HEK293 (cell line): ENCODE measurements at regions not wholly inside any gene's neighbourhood (a gene's known extent, or its start where the extent isn't known, plus 50 kb on each side); places are given as distances from the start of the nearest gene placed in this dataset.

Source experiments
- CTCF ChIA-PET: fragments of 350-600 bp; formaldehyde crosslinking; extraction: SDS; loops from one replicate; lab custom pipeline; 2021; ENCODE audit warnings: antibody characterized with exemption; lab: Yijun Ruan, JAX
- POLR2A ChIA-PET: fragments of 300-600 bp; formaldehyde crosslinking; extraction: SDS; loops from one replicate; lab custom pipeline; 2020; ENCODE audit warnings: antibody characterized with exemption, inconsistent platforms; lab: Yijun Ruan, JAX
- H3K27ac ChIP-seq: fragments of 200-500 bp; sonication (Bioruptor generic); 2 replicates; pipeline ENCODE4 v1.5.1; 2014; ENCODE audit warnings: low read depth, low read length, control low read depth, inconsistent platforms; ENCODE audit errors: extremely low read depth
- H3K36me3 ChIP-seq, 2 experiments: fragments of 200-500 bp in 1 of 2; sonication (Bioruptor generic) in 1 of 2; 1 replicate in 1 of 2; 2 replicates in 1 of 2; pipeline ENCODE4 v1.5.1; 2014 to 2017; ENCODE audit warnings: inconsistent platforms in 2 of 2, low read length in 2 of 2; ENCODE audit not compliant: control insufficient read depth in 2 of 2, insufficient read depth in 1 of 2
- H3K4me1 ChIP-seq: fragments of 200-500 bp; sonication (Bioruptor generic); 2 replicates; pipeline ENCODE4 v1.5.1; 2014; ENCODE audit warnings: mild to moderate bottlenecking, low read length, inconsistent platforms; ENCODE audit not compliant: control insufficient read depth, insufficient read depth
- H3K4me3 ChIP-seq: 2 replicates; pipeline ENCODE4 v1.5.1; 2011; ENCODE audit warnings: low read depth, mild to moderate bottlenecking, control low read depth, low read length, moderate library complexity
- H3K9me3 ChIP-seq: fragments of 200-500 bp; sonication (Bioruptor generic); 2 replicates; pipeline ENCODE4 v1.5.1; 2014; ENCODE audit warnings: low read depth, low read length, inconsistent platforms; ENCODE audit not compliant: control insufficient read depth, insufficient read depth
- FEZF1 ChIP-seq: fragments of 450-650 bp; formaldehyde crosslinking; IDR thresholded peaks from 2 replicates; pipeline ENCODE4 v1.5.1; 2016; ENCODE audit warnings: missing biosample characterization, missing genetic modification characterization
- HOXC10 ChIP-seq: sonication (generic); formaldehyde crosslinking; IDR thresholded peaks from 2 replicates; pipeline ENCODE4 v1.8.1; 2023; ENCODE audit warnings: mild to moderate bottlenecking, missing genetic modification reagents
- KLF10 ChIP-seq: fragments of 450-650 bp; IDR thresholded peaks from 2 replicates; pipeline ENCODE4 v1.5.1; 2018; ENCODE audit warnings: missing biosample characterization, mild to moderate bottlenecking, missing genetic modification characterization
- MYNN ChIP-seq: fragments of 450-650 bp; formaldehyde crosslinking; IDR thresholded peaks from 2 replicates; pipeline ENCODE4 v1.5.1; 2016; ENCODE audit warnings: missing biosample characterization, missing genetic modification characterization, borderline replicate concordance
- RBAK ChIP-seq: fragments of 450-650 bp; formaldehyde crosslinking; IDR thresholded peaks from 2 replicates; pipeline ENCODE4 v1.5.1; 2016; ENCODE audit warnings: missing biosample characterization, missing genetic modification characterization
- ZBTB21 ChIP-seq: fragments of 450-650 bp; formaldehyde crosslinking; IDR thresholded peaks from 2 replicates; pipeline ENCODE4 v1.5.1; 2017; ENCODE audit warnings: missing biosample characterization, missing genetic modification characterization
- ZBTB8A ChIP-seq: fragments of 450-650 bp; formaldehyde crosslinking; IDR thresholded peaks from 2 replicates; pipeline ENCODE4 v1.5.1; 2016; ENCODE audit warnings: missing biosample characterization, missing genetic modification characterization
- ZFP3 ChIP-seq: fragments of 450-650 bp; formaldehyde crosslinking; IDR thresholded peaks from 2 replicates; pipeline ENCODE4 v1.5.1; 2016; ENCODE audit warnings: low read depth, missing biosample characterization, missing genetic modification characterization
- ZNF133 ChIP-seq: fragments of 450-650 bp; formaldehyde crosslinking; IDR thresholded peaks from 2 replicates; pipeline ENCODE4 v1.5.1; 2016; ENCODE audit warnings: missing biosample characterization, missing genetic modification characterization
- ZNF202 ChIP-seq: fragments of 450-650 bp; formaldehyde crosslinking; IDR thresholded peaks from 2 replicates; pipeline ENCODE4 v1.5.1; 2016; ENCODE audit warnings: missing biosample characterization, missing genetic modification characterization, borderline replicate concordance
- ZNF292 ChIP-seq: fragments of 450-650 bp; formaldehyde crosslinking; IDR thresholded peaks from 2 replicates; pipeline ENCODE4 v1.5.1; 2016; ENCODE audit warnings: low read depth, missing biosample characterization, missing genetic modification characterization, borderline replicate concordance
- ZNF302 ChIP-seq: fragments of 450-650 bp; formaldehyde crosslinking; IDR thresholded peaks from 2 replicates; pipeline ENCODE4 v1.5.1; 2016; ENCODE audit warnings: missing biosample characterization, missing genetic modification characterization, low read depth
- ZNF311 ChIP-seq: fragments of 450-650 bp; formaldehyde crosslinking; IDR thresholded peaks from 2 replicates; pipeline ENCODE4 v1.5.1; 2017; ENCODE audit warnings: missing biosample characterization, missing genetic modification characterization, borderline replicate concordance
- ZNF354C ChIP-seq: fragments of 450-650 bp; formaldehyde crosslinking; IDR thresholded peaks from 2 replicates; pipeline ENCODE4 v1.5.1; 2016; ENCODE audit warnings: missing biosample characterization, missing genetic modification characterization, low read depth, borderline replicate concordance
- ZNF366 ChIP-seq: fragments of 450-650 bp; formaldehyde crosslinking; conservative IDR thresholded peaks from 2 replicates; pipeline ENCODE4 v1.5.1; 2016; ENCODE audit warnings: missing biosample characterization, missing genetic modification characterization
- ZNF423 ChIP-seq: fragments of 450-650 bp; formaldehyde crosslinking; IDR thresholded peaks from 2 replicates; pipeline ENCODE4 v1.5.1; 2016; ENCODE audit warnings: missing biosample characterization, missing genetic modification characterization
- ZNF426 ChIP-seq: fragments of 450-650 bp; formaldehyde crosslinking; IDR thresholded peaks from 2 replicates; pipeline ENCODE4 v1.5.1; 2017; ENCODE audit warnings: missing biosample characterization, missing genetic modification characterization, mild to moderate bottlenecking, inconsistent platforms, moderate library complexity
- ZNF433 ChIP-seq: fragments of 450-650 bp; formaldehyde crosslinking; IDR thresholded peaks from 2 replicates; pipeline ENCODE4 v1.5.1; 2016; ENCODE audit warnings: missing biosample characterization, missing genetic modification characterization, low read depth
- ZNF510 ChIP-seq: fragments of 450-650 bp; formaldehyde crosslinking; IDR thresholded peaks from 2 replicates; pipeline ENCODE4 v1.5.1; 2018; ENCODE audit warnings: mild to moderate bottlenecking, missing genetic modification characterization, missing biosample characterization; ENCODE audit not compliant: insufficient replicate concordance
- ZNF529 ChIP-seq: fragments of 450-650 bp; formaldehyde crosslinking; IDR thresholded peaks from 2 replicates; pipeline ENCODE4 v1.5.1; 2017; ENCODE audit warnings: missing genetic modification characterization, missing biosample characterization; ENCODE audit not compliant: insufficient replicate concordance
- ZNF623 ChIP-seq: fragments of 450-650 bp; formaldehyde crosslinking; IDR thresholded peaks from 2 replicates; pipeline ENCODE4 v1.5.1; 2016; ENCODE audit warnings: missing biosample characterization, missing genetic modification characterization
- ZNF629 ChIP-seq: fragments of 450-650 bp; formaldehyde crosslinking; IDR thresholded peaks from 2 replicates; pipeline ENCODE4 v1.5.1; 2017; ENCODE audit warnings: missing biosample characterization, missing genetic modification characterization
- ZNF654 ChIP-seq: fragments of 450-650 bp; formaldehyde crosslinking; IDR thresholded peaks from 2 replicates; pipeline ENCODE4 v1.5.1; 2016; ENCODE audit warnings: low read depth, missing biosample characterization, missing genetic modification characterization
- ZNF670 ChIP-seq: fragments of 450-650 bp; formaldehyde crosslinking; IDR thresholded peaks from 2 replicates; pipeline ENCODE4 v1.5.1; 2016; ENCODE audit warnings: missing biosample characterization, missing genetic modification characterization, low read depth
- ZNF707 ChIP-seq: fragments of 450-650 bp; formaldehyde crosslinking; IDR thresholded peaks from 2 replicates; pipeline ENCODE4 v1.5.1; 2016; ENCODE audit warnings: missing biosample characterization, missing genetic modification characterization
- ZNF776 ChIP-seq: fragments of 450-650 bp; formaldehyde crosslinking; IDR thresholded peaks from 2 replicates; pipeline ENCODE4 v1.5.0; 2017; ENCODE audit warnings: missing biosample characterization, missing genetic modification characterization, borderline replicate concordance
- ZSCAN30 ChIP-seq: fragments of 450-650 bp; IDR thresholded peaks from 2 replicates; pipeline ENCODE4 v1.5.1; 2018; ENCODE audit warnings: missing biosample characterization, mild to moderate bottlenecking, missing genetic modification characterization, moderate library complexity
- TF ChIP-seq, protein P1 (sequence below): fragments of 450-650 bp; formaldehyde crosslinking; IDR thresholded peaks from 2 replicates; pipeline ENCODE4 v1.5.1; 2016; ENCODE audit warnings: missing biosample characterization, missing genetic modification characterization
- TF ChIP-seq, protein P2 (sequence below): fragments of 450-650 bp; formaldehyde crosslinking; conservative IDR thresholded peaks from 2 replicates; pipeline ENCODE4 v1.5.1; 2016; ENCODE audit warnings: low read depth, missing biosample characterization, missing genetic modification characterization
- TF ChIP-seq, protein P3 (sequence below): fragments of 450-650 bp; formaldehyde crosslinking; IDR thresholded peaks from 2 replicates; pipeline ENCODE4 v1.5.1; 2016; ENCODE audit warnings: missing biosample characterization, missing genetic modification characterization

DNA sequence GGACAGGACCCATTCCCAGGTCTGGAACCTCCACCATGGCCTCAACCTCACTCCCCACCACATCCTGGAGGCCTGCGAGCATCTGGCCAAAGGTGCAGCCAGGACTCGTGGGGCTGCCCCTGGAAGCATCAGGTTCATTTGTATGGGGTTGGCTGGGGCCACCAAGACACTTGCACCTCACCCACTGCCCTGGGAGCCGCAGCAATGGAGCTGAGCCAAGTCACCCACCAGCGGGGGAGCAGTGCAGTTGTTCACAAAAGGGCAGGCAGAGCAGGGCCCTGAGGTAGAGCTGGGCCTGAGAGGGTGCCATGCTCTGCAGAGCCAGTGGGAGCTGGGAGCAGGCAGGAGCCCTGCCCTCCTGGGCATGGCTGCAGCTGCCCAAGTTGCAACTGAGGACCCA lies 163.5 kb downstream of the FAM47A start:
- CTCF ChIA-PET: no interaction called here
- Histone ChIP-seq H3K36me3 (no peaks in the 10 kb centered on the region), H3K4me3 (no peak overlapping the region), H3K4me1 (no peaks in the 10 kb centered on the region), H3K9me3 (no peaks in the 10 kb centered on the region), H3K27ac (no peak overlapping the region)
- POLR2A ChIA-PET: no interaction called here
- TF ChIP-seq ZFP3: no peak
- TF ChIP-seq ZNF133: no peak
- TF ChIP-seq ZNF776 (tag by site-specific recombination): no peak
- TF ChIP-seq ZNF366 (tag by site-specific recombination): no peak
- no peak for TF ChIP-seq ZBTB21
- no peak for TF ChIP-seq ZNF670 (tag by site-specific recombination)
- no peak for TF ChIP-seq ZSCAN30 (tag by site-specific recombination)
- TF ChIP-seq ZNF292: no peak
- no peak for TF ChIP-seq RBAK (tag by site-specific recombination)
- TF ChIP-seq, protein P1, sequence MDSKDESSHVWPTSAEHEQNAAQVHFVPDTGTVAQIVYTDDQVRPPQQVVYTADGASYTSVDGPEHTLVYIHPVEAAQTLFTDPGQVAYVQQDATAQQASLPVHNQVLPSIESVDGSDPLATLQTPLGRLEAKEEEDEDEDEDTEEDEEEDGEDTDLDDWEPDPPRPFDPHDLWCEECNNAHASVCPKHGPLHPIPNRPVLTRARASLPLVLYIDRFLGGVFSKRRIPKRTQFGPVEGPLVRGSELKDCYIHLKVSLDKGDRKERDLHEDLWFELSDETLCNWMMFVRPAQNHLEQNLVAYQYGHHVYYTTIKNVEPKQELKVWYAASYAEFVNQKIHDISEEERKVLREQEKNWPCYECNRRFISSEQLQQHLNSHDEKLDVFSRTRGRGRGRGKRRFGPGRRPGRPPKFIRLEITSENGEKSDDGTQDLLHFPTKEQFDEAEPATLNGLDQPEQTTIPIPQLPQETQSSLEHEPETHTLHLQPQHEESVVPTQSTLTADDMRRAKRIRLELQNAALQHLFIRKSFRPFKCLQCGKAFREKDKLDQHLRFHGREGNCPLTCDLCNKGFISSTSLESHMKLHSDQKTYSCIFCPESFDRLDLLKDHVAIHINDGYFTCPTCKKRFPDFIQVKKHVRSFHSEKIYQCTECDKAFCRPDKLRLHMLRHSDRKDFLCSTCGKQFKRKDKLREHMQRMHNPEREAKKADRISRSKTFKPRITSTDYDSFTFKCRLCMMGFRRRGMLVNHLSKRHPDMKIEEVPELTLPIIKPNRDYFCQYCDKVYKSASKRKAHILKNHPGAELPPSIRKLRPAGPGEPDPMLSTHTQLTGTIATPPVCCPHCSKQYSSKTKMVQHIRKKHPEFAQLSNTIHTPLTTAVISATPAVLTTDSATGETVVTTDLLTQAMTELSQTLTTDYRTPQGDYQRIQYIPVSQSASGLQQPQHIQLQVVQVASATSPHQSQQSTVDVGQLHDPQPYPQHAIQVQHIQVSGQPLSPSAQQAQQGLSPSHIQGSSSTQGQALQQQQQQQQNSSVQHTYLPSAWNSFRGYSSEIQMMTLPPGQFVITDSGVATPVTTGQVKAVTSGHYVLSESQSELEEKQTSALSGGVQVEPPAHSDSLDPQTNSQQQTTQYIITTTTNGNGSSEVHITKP (tag by site-specific recombination): no peak
- no peak for TF ChIP-seq ZNF707 (tag by site-specific recombination)
- no peak for TF ChIP-seq ZNF654 (tag by site-specific recombination)

DNA sequence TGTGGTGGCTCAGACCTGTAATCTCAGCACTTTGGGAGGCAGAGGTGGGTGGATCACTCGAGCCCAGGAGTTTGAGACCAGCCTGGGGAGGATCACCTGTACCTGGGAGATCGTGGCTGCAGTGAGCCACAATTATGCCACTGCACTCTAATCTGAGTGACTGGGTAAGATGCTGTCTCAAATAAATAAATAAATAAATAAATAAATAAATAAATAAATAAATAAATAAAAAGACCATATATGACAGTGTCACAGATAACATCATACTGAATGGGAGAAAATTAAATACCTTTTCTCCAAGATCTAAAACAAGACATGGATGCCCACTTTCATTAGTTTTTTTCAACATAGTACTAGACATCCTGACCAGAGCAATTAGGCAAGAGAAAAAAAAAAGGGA lies 182.8 kb downstream of the FAM47A start:
- H3K36me3 ChIP-seq: no peaks in the 10 kb centered on the region
- no peak overlapping the region for H3K4me3 ChIP-seq
- POLR2A ChIA-PET: no interaction called here
- no peaks in the 10 kb centered on the region for H3K9me3 ChIP-seq
- no peaks in the 10 kb centered on the region for H3K4me1 ChIP-seq
- no peak overlapping the region for H3K27ac ChIP-seq
- CTCF ChIA-PET: no interaction called here
- TF ChIP-seq ZNF629: no peak
- no peak for TF ChIP-seq ZNF529 (tag by site-specific recombination)
- no peak for TF ChIP-seq ZNF423 (tag by site-specific recombination)
- no peak for TF ChIP-seq HOXC10 (CRISPR knock-in tag)
- TF ChIP-seq ZBTB8A (tag by site-specific recombination): peak; percentile 26; the same call in 1 of the 2 replicates
- no peak for TF ChIP-seq ZNF311 (tag by site-specific recombination)
- TF ChIP-seq ZBTB21: no peak
- TF ChIP-seq, protein P2, sequence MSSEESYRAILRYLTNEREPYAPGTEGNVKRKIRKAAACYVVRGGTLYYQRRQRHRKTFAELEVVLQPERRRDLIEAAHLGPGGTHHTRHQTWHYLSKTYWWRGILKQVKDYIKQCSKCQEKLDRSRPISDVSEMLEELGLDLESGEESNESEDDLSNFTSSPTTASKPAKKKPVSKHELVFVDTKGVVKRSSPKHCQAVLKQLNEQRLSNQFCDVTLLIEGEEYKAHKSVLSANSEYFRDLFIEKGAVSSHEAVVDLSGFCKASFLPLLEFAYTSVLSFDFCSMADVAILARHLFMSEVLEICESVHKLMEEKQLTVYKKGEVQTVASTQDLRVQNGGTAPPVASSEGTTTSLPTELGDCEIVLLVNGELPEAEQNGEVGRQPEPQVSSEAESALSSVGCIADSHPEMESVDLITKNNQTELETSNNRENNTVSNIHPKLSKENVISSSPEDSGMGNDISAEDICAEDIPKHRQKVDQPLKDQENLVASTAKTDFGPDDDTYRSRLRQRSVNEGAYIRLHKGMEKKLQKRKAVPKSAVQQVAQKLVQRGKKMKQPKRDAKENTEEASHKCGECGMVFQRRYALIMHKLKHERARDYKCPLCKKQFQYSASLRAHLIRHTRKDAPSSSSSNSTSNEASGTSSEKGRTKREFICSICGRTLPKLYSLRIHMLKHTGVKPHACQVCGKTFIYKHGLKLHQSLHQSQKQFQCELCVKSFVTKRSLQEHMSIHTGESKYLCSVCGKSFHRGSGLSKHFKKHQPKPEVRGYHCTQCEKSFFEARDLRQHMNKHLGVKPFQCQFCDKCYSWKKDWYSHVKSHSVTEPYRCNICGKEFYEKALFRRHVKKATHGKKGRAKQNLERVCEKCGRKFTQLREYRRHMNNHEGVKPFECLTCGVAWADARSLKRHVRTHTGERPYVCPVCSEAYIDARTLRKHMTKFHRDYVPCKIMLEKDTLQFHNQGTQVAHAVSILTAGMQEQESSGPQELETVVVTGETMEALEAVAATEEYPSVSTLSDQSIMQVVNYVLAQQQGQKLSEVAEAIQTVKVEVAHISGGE (tag by site-specific recombination): peak; percentile 54
- TF ChIP-seq MYNN (tag by site-specific recombination): no peak
- TF ChIP-seq FEZF1 (tag by site-specific recombination): no peak
- peak; percentile 47; the same call in 1 of the 2 replicates for TF ChIP-seq ZNF202
- no peak for TF ChIP-seq KLF10 (tag by site-specific recombination)
- TF ChIP-seq ZNF623 (tag by site-specific recombination): peak; percentile 45
- TF ChIP-seq ZNF302: no peak
- 0 out of 2 replicates have a peak, but pooled peaks have one; percentile 14 for TF ChIP-seq ZNF433
- TF ChIP-seq, protein P3, sequence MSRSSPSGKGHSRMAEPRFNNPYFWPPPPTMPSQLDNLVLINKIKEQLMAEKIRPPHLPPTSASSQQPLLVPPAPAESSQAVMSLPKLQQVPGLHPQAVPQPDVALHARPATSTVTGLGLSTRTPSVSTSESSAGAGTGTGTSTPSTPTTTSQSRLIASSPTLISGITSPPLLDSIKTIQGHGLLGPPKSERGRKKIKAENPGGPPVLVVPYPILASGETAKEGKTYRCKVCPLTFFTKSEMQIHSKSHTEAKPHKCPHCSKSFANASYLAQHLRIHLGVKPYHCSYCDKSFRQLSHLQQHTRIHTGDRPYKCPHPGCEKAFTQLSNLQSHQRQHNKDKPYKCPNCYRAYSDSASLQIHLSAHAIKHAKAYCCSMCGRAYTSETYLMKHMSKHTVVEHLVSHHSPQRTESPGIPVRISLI (tag by site-specific recombination): no peak
- TF ChIP-seq ZNF510 (tag by site-specific recombination): peak; percentile 16
- no peak for TF ChIP-seq ZNF354C
- TF ChIP-seq ZNF426 (tag by site-specific recombination): peak; percentile 67
